Breast epithelium (tissue), 4 donors: ENCODE measurements at regions not wholly inside any gene's neighbourhood (a gene's known extent, or its start where the extent isn't known, plus 50 kb on each side); places are given as distances from the start of the nearest gene placed in this dataset.

Experiments
- DNase-seq, 2 donors: peaks; one replicate each; pipeline ENCODE4 v3.0.0-alpha.2; 2019; ENCODE audit warnings: low spot score in 2 of 2
- H3K27ac ChIP-seq, 2 donors: fragments of 200-600 bp; sonication (generic) in 1 of 2; one replicate each; pipeline ENCODE4 v1.5.1; 2016 to 2019; ENCODE audit warnings: mild to moderate bottlenecking in 1 of 2
- H3K27me3 ChIP-seq, 2 donors: fragments of 200-600 bp; sonication (generic) in 1 of 2; one replicate each; pipeline versions ENCODE4 v1.5.1 to v1.6.0; 2017 to 2019; ENCODE audit warnings: control low read depth in 1 of 2, mild to moderate bottlenecking in 1 of 2
- H3K36me3 ChIP-seq: fragments of 200-600 bp; one replicate; pipeline ENCODE4 v1.5.1; 2019
- H3K4me1 ChIP-seq, 2 donors: fragments of 200-600 bp; sonication (generic); one replicate each; pipeline ENCODE4 v1.5.1; 2016 to 2019; ENCODE audit warnings: control low read depth in 1 of 2
- H3K4me3 ChIP-seq, 3 donors: fragments of 200-600 bp; sonication (generic); 1 replicate in 2 of 3; 2 replicates in 1 of 3; pipeline ENCODE4 v1.5.1; 2016 to 2019; ENCODE audit warnings: mild to moderate bottlenecking in 3 of 3, moderate library complexity in 2 of 3
- H3K9me3 ChIP-seq, 2 donors: fragments of 200-600 bp; sonication (generic) in 1 of 2; one replicate each; pipeline ENCODE4 v1.5.1; 2016 to 2019; ENCODE audit warnings: control low read depth in 1 of 2
- POLR2A ChIP-seq: fragments of 450-650 bp; IDR thresholded peaks from one replicate; pipeline ENCODE4 v1.6.1; 2016; ENCODE audit warnings: antibody characterized with exemption, mild to moderate bottlenecking, moderate library complexity
- POLR2AphosphoS5 ChIP-seq, 3 donors: sonication (generic); formaldehyde crosslinking; IDR thresholded peaks; one replicate each; pipeline ENCODE4 v1.6.1; 2017; ENCODE audit warnings: antibody characterized with exemption in 3 of 3
- intact Hi-C: fragments of 100-400 bp; cut with DNase I; formaldehyde crosslinking; loops from one replicate; pipeline ENCODE4 v1.15.1; 2023; ENCODE audit warnings: low total_unique reads
- TF ChIP-seq, protein P1 (sequence below), 3 donors: fragments of 450-650 bp; IDR thresholded peaks; one replicate each; pipeline ENCODE4 v1.5.1; 2016 to 2017; ENCODE audit warnings: antibody characterized with exemption in 3 of 3, mild to moderate bottlenecking in 3 of 3, moderate library complexity in 3 of 3

DNA sequence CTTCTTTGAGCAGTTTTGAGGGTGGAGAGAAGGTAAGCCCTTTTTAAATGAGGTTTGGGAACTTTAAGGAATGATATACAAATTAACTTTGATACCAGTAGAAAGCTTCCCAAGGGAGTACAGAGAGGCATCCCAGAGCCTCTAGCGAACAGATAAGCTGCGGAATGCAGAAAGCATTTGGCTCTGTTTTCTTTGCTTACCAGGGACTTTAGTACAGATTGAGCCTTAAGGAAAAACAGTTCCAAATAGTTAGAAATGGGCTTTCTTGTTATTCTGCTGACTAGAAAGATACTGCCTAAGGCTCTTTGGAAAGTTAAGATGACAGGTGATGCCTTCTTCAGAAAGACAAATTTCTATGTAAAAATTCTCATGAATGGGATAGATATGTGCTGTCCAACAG, 261.7 kb upstream of the FOXN3 start:
- no peaks in the 10 kb centered on the region for H3K36me3 ChIP-seq
- no peaks in the 10 kb centered on the region for H3K4me1 ChIP-seq
- H3K27me3 ChIP-seq = no peaks in the 10 kb centered on the region
- intact Hi-C loops = no loop called here
- H3K9me3 ChIP-seq = no peaks in the 10 kb centered on the region
- DNase-seq = no peak
- TF ChIP-seq, protein P1, sequence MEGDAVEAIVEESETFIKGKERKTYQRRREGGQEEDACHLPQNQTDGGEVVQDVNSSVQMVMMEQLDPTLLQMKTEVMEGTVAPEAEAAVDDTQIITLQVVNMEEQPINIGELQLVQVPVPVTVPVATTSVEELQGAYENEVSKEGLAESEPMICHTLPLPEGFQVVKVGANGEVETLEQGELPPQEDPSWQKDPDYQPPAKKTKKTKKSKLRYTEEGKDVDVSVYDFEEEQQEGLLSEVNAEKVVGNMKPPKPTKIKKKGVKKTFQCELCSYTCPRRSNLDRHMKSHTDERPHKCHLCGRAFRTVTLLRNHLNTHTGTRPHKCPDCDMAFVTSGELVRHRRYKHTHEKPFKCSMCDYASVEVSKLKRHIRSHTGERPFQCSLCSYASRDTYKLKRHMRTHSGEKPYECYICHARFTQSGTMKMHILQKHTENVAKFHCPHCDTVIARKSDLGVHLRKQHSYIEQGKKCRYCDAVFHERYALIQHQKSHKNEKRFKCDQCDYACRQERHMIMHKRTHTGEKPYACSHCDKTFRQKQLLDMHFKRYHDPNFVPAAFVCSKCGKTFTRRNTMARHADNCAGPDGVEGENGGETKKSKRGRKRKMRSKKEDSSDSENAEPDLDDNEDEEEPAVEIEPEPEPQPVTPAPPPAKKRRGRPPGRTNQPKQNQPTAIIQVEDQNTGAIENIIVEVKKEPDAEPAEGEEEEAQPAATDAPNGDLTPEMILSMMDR (IDR thresholded peaks at IDR 0.05) = no peak
- TF ChIP-seq POLR2AphosphoS5 (IDR thresholded peaks at IDR 0.05) (no peak), POLR2A (no peak)
- H3K4me3 ChIP-seq = no peak overlapping the region
- no peak overlapping the region for H3K27ac ChIP-seq

DNA sequence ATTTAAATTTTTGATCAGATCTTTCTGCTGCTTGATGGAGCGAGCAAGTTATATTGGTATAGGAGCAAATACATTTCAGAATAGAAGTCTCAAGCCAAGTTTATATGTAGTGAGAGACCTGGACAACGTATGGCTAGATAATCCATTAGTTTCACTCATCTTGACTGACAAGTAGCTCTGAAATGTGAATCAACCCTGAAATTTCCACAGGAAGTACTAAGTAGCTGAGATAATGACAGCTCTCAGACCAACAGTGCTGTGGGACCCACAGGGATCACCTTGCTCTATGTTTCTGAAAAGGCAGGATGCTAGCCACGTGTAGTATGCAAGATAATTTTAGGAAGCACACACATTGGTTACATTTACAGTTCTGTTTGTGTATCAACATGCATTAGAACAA, 258.6 kb upstream of the FOXN3 start:
- intact Hi-C loops = no loop called here

DNA sequence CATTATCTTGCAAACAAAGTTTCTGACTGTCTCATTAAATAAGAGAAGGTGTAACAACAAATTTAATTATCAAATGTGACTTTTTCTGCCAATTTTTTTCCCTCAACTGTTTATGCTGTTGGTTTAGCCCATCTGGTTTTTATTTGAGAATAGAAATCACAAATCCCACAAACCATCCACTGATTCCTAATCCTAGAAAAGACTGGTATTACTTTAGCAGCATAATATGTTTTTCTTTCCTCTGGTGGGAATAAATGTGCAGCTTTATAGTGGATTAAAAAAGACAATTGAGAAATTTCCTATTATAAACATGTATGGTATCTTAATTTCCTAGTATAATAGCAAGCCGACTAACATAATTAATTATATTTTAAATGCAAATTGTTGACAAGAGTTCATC, 257.9 kb upstream of the FOXN3 start:
- Histone ChIP-seq H3K4me3 (no peak overlapping the region), H3K4me1 (no peaks in the 10 kb centered on the region), H3K36me3 (no peaks in the 10 kb centered on the region), H3K9me3 (no peaks in the 10 kb centered on the region), H3K27ac (no peak overlapping the region), H3K27me3 (no peaks in the 10 kb centered on the region)
- DNase-seq = no peak
- TF ChIP-seq POLR2A = no peak
- TF ChIP-seq, protein P1 (IDR thresholded peaks at IDR 0.05) = no peak
- TF ChIP-seq POLR2AphosphoS5 (IDR thresholded peaks at IDR 0.05) = no peak
- intact Hi-C loops = no loop called here

More for the DNA sequence above, 258.6 kb upstream of the FOXN3 start:
- H3K9me3 ChIP-seq = no peaks in the 10 kb centered on the region
- H3K4me1 ChIP-seq = no peaks in the 10 kb centered on the region
- no peaks in the 10 kb centered on the region for H3K36me3 ChIP-seq
- H3K27me3 ChIP-seq = no peaks in the 10 kb centered on the region
- H3K27ac ChIP-seq = no peak overlapping the region
- TF ChIP-seq POLR2AphosphoS5 (IDR thresholded peaks at IDR 0.05) (no peak), POLR2A (no peak)
- TF ChIP-seq, protein P1 (IDR thresholded peaks at IDR 0.05) = no peak
- DNase-seq = no peak
- no peak overlapping the region for H3K4me3 ChIP-seq

DNA sequence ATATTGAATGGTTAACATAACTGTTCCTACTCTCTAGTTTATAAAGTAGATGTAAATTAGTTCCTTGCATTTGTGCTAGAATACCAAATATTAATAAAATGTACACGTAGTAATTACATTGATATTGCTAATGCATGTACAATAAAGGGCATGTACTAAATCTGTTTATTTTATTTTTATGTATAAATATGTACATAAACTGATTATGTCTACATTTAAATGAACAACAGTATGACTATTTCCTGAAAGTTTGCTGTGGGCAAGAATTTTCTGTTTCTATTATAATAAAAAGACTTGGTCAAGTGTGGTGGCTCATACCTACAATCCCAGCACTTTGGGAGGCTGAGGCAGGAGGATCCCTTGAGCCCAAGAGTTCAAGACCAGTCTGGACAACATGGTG, 257.2 kb upstream of the FOXN3 start:
- no peaks in the 10 kb centered on the region for H3K27me3 ChIP-seq
- TF ChIP-seq POLR2A (no peak), POLR2AphosphoS5 (IDR thresholded peaks at IDR 0.05) (no peak)
- TF ChIP-seq, protein P1 (IDR thresholded peaks at IDR 0.05) = no peak
- DNase-seq = no peak
- intact Hi-C loops = no loop called here
- H3K4me3 ChIP-seq = no peak overlapping the region
- no peak overlapping the region for H3K27ac ChIP-seq
- no peaks in the 10 kb centered on the region for H3K9me3 ChIP-seq
- no peaks in the 10 kb centered on the region for H3K4me1 ChIP-seq
- no peaks in the 10 kb centered on the region for H3K36me3 ChIP-seq

DNA sequence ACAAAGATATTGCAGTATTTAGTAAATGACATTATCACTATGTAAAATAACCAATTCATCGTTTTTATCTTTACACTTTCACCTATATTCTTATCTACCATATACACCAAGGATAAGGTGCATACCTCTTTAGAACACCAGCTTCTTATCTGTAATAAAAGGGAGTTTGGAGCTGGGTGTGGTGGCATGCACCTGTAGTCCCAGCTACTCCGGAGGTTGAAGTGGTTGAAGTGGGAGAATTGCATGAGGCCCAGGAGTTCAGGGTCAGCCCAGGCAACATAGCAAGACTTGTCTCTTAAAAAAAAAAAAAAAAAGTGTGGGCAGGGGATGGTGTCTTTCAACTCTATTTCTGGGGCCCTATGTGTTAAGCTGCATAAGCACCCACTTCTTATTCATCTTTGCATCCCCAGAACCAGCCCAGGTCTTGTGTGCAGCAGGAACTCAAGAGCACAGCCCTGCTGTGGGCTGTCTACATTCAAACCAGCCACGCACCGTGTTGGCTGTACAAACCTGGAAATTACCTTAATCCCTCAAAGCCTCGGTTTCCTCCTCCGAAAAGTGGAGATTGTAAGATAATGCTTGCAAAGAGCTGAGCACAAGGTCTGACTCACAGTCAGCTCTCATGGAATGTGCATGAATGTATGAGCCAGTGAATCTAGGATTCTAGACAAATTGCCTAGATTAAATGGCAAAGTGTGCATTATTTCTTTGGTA, 256.6 kb upstream of the FOXN3 start:
- Histone ChIP-seq H3K4me3 (no peak overlapping the region), H3K27ac (no peak overlapping the region), H3K36me3 (no peaks in the 10 kb centered on the region), H3K4me1 (no peaks in the 10 kb centered on the region), H3K27me3 (no peaks in the 10 kb centered on the region), H3K9me3 (no peaks in the 10 kb centered on the region)
- intact Hi-C loops = no loop called here
- DNase-seq = no peak
- TF ChIP-seq POLR2AphosphoS5 (IDR thresholded peaks at IDR 0.05) (no peak), POLR2A (no peak)
- TF ChIP-seq, protein P1 (IDR thresholded peaks at IDR 0.05) = no peak
